Sigmoid colon (tissue), 6 donors: ENCODE measurements at regions not wholly inside any gene's neighbourhood (a gene's known extent, or its start where the extent isn't known, plus 50 kb on each side); places are given as distances from the start of the nearest gene placed in this dataset.

ENCODE experiments used
- DNase-seq: peaks from one replicate; pipeline ENCODE4 v3.0.0-alpha.2; 2019
- H3K27ac ChIP-seq, 4 donors: fragments of 200-600 bp; sonication (generic); one replicate each; pipeline ENCODE4 v1.5.1; 2016 to 2019; ENCODE audit warnings: mild to moderate bottlenecking in 1 of 4
- H3K27me3 ChIP-seq, 3 donors: fragments of 200-600 bp; sonication (generic); one replicate each; pipeline ENCODE4 v1.5.1; 2019; ENCODE audit warnings: mild to moderate bottlenecking in 1 of 3
- H3K36me3 ChIP-seq, 4 donors: fragments of 200-600 bp; sonication (generic); one replicate each; pipeline ENCODE4 v1.5.1; 2016 to 2019
- H3K4me1 ChIP-seq, 4 donors: fragments of 200-600 bp; sonication (generic); one replicate each; pipeline ENCODE4 v1.5.1; 2017 to 2019
- H3K4me3 ChIP-seq, 4 donors: fragments of 200-600 bp; sonication (generic); one replicate each; pipeline ENCODE4 v1.5.1; 2017 to 2019; ENCODE audit warnings: mild to moderate bottlenecking in 2 of 4, moderate library complexity in 1 of 4
- H3K9me3 ChIP-seq, 4 donors: fragments of 200-600 bp in 3 of 4; sonication (generic) in 3 of 4; one replicate each; pipeline versions ENCODE4 v1.5.1 to v1.6.1; 2013 to 2019
- EP300 ChIP-seq, 4 donors: sonication (generic); formaldehyde crosslinking; IDR thresholded peaks; one replicate each; pipeline ENCODE4 v1.6.1; 2017; ENCODE audit warnings: antibody characterized with exemption in 4 of 4
- POLR2A ChIP-seq, 2 donors: fragments of 450-650 bp; IDR thresholded peaks; one replicate each; pipeline ENCODE4 v1.6.1; 2016; ENCODE audit warnings: antibody characterized with exemption in 2 of 2, mild to moderate bottlenecking in 2 of 2, moderate library complexity in 2 of 2
- POLR2AphosphoS5 ChIP-seq, 4 donors: sonication (generic); formaldehyde crosslinking; IDR thresholded peaks; one replicate each; pipeline ENCODE4 v1.6.1; 2017; ENCODE audit warnings: antibody characterized with exemption in 4 of 4
- WGBS, 2 donors: extraction: QIAGEN DNeasy Blood & Tissue Kit; methylation state at CpG; one replicate each; pipeline ENCODE4 v1.1.7; 2013; 5-methylcytosine and 5-hydroxymethylcytosine counted together
- intact Hi-C: fragments of 100-400 bp; cut with DNase I; formaldehyde crosslinking; loops from one replicate; pipeline ENCODE4 v1.15.1; 2023
- TF ChIP-seq, protein P1 (sequence below), 4 experiments: fragments of 450-650 bp in 3 of 4; fragments of 200-600 bp in 1 of 4; IDR thresholded peaks; one replicate each; pipeline ENCODE4 v1.5.1; 2016 to 2019; ENCODE audit warnings: antibody characterized with exemption in 4 of 4, mild to moderate bottlenecking in 3 of 4, moderate library complexity in 2 of 4
- donor health status: healthy with polysubstance abuse.
- donor health status: healthy.

- TF ChIP-seq EP300 (IDR thresholded peaks at IDR 0.05) (no peak), POLR2A (IDR thresholded peaks at IDR 0.05) (no peak), POLR2AphosphoS5 (IDR thresholded peaks at IDR 0.05) (no peak)
- TF ChIP-seq, protein P1, sequence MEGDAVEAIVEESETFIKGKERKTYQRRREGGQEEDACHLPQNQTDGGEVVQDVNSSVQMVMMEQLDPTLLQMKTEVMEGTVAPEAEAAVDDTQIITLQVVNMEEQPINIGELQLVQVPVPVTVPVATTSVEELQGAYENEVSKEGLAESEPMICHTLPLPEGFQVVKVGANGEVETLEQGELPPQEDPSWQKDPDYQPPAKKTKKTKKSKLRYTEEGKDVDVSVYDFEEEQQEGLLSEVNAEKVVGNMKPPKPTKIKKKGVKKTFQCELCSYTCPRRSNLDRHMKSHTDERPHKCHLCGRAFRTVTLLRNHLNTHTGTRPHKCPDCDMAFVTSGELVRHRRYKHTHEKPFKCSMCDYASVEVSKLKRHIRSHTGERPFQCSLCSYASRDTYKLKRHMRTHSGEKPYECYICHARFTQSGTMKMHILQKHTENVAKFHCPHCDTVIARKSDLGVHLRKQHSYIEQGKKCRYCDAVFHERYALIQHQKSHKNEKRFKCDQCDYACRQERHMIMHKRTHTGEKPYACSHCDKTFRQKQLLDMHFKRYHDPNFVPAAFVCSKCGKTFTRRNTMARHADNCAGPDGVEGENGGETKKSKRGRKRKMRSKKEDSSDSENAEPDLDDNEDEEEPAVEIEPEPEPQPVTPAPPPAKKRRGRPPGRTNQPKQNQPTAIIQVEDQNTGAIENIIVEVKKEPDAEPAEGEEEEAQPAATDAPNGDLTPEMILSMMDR (IDR thresholded peaks at IDR 0.05) = no peak
- no peak for DNase-seq
- peaks cover 0 to 10% (median 8%) of the 10 kb centered on the region in 4 donors for H3K4me1 ChIP-seq
- H3K36me3 ChIP-seq = no peaks in the 10 kb centered on the region
- H3K4me3 ChIP-seq = no peak overlapping the region
- 84 to 88% methylated on average over 3 of the region's 3 CpGs for WGBS, 2 donors
- H3K27ac ChIP-seq = no peak overlapping the region
- H3K27me3 ChIP-seq = no peaks in the 10 kb centered on the region
- no peaks in the 10 kb centered on the region for H3K9me3 ChIP-seq
- intact Hi-C loops = no loop called here
Observed at GRCh38 chr6:16834242-16834641, 73.0 kb upstream of the ATXN1 start.

- H3K9me3 ChIP-seq = no peaks in the 10 kb centered on the region
Observed at GRCh38 chr6:16832721-16833120, 71.5 kb upstream of the ATXN1 start.

GRCh38 chr6:16832043-16832567, 70.8 kb upstream of the ATXN1 start:
- TF ChIP-seq, protein P1 (IDR thresholded peaks at IDR 0.05) = no peak
- TF ChIP-seq POLR2A (IDR thresholded peaks at IDR 0.05) (no peak), POLR2AphosphoS5 (IDR thresholded peaks at IDR 0.05) (no peak)
- no peak for DNase-seq
- H3K27me3 ChIP-seq = no peaks in the 10 kb centered on the region
- intact Hi-C loops = no loop called here
- 84 to 88% methylated on average over 5 of the region's 5 CpGs for WGBS, 2 donors
- H3K36me3 ChIP-seq = no peaks in the 10 kb centered on the region
- H3K4me3 ChIP-seq = no peak overlapping the region
- peaks cover 0 to 10% (median 8%) of the 10 kb centered on the region in 4 donors for H3K4me1 ChIP-seq
- no peak overlapping the region for H3K27ac ChIP-seq
- no peaks in the 10 kb centered on the region for H3K9me3 ChIP-seq

More at GRCh38 chr6:16832721-16833120, 71.5 kb upstream of the ATXN1 start:
- DNase-seq = no peak
- WGBS, 2 donors = 85 to 95% methylated on average over 6 of the region's 6 CpGs
- no peak overlapping the region for H3K4me3 ChIP-seq
- intact Hi-C loops = no loop called here
- TF ChIP-seq POLR2AphosphoS5 (IDR thresholded peaks at IDR 0.05) = no peak
- TF ChIP-seq POLR2A (IDR thresholded peaks at IDR 0.05) = no peak
- TF ChIP-seq, protein P1 (IDR thresholded peaks at IDR 0.05) = no peak
- no peak for TF ChIP-seq EP300 (IDR thresholded peaks at IDR 0.05)
- H3K27me3 ChIP-seq = no peaks in the 10 kb centered on the region
- H3K36me3 ChIP-seq = no peaks in the 10 kb centered on the region
- H3K27ac ChIP-seq = no peak overlapping the region
- H3K4me1 ChIP-seq = peaks cover 0 to 10% (median 8%) of the 10 kb centered on the region in 4 donors

DNA sequence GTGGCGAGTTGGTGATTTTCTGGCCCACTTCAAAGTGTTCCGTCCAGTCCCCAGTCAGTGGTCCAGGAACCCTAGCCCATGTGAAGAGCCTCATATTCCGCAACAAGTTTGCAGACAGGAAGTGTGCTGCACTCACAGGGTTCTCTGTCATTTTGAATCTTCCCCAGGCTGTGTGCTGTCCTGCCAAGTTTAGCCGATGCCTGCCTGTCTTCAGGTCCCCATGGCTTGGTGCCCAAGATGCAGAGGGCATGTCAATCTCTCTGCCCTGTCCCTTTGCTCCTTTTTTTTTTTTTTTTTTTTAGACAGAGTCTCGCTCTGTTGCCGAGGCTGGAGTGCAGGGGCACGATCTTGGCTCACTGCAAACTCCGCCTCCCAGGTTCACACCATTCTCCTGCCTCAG, 69.9 kb upstream of the ATXN1 start:
- H3K4me1 ChIP-seq = peaks cover 0 to 6% (median 2%) of the 10 kb centered on the region in 4 donors
- no peaks in the 10 kb centered on the region for H3K9me3 ChIP-seq
- H3K27me3 ChIP-seq = no peaks in the 10 kb centered on the region
- intact Hi-C loops = no loop called here
- TF ChIP-seq POLR2A (IDR thresholded peaks at IDR 0.05) (no peak), EP300 (IDR thresholded peaks at IDR 0.05) (no peak)
- 79 to 92% methylated on average over 8 of the region's 8 CpGs for WGBS, 2 donors
- no peak overlapping the region for H3K4me3 ChIP-seq
- no peak for DNase-seq
- no peak overlapping the region for H3K27ac ChIP-seq
- no peaks in the 10 kb centered on the region for H3K36me3 ChIP-seq

- intact Hi-C loops = no loop called here
- Histone ChIP-seq H3K36me3 (no peaks in the 10 kb centered on the region), H3K4me1 (no peaks in the 10 kb centered on the region), H3K4me3 (no peak overlapping the region), H3K27ac (no peak overlapping the region), H3K9me3 (no peaks in the 10 kb centered on the region), H3K27me3 (no peaks in the 10 kb centered on the region)
- TF ChIP-seq EP300 (IDR thresholded peaks at IDR 0.05) = no peak
- TF ChIP-seq, protein P1 (IDR thresholded peaks at IDR 0.05) = no peak
- TF ChIP-seq POLR2A (IDR thresholded peaks at IDR 0.05) = no peak
- no peak for TF ChIP-seq POLR2AphosphoS5 (IDR thresholded peaks at IDR 0.05)
- 79 to 81% methylated on average over 2 of the region's 2 CpGs for WGBS, 2 donors
- no peak for DNase-seq
Observed at GRCh38 chr6:16828058-16828457, 66.8 kb upstream of the ATXN1 start.
